ENCODE measurements at regions not wholly inside any gene's neighbourhood (a gene's known extent, or its start where the extent isn't known, plus 50 kb on each side); places are given as distances from the start of the nearest gene placed in this dataset.
A peak's percentile ranks its signal among the peaks of the same experiment; 100 is the strongest.

- Histone ChIP-seq H3K27ac (no peak overlapping the region), H3K9me2 (ENCODE audit: insufficient read depth) (no peaks in the 10 kb centered on the region), H3K27me3 (ENCODE audit: insufficient read depth, low read depth) (no peaks in the 10 kb centered on the region), H2AFZ (no peak overlapping the region), H3K36me3 (ENCODE audit: low read depth) (no peaks in the 10 kb centered on the region), H3K4me2 (no peak overlapping the region), H3K79me2 (ENCODE audit: low read depth) (no peaks in the 10 kb centered on the region), H3K9me3 (ENCODE audit: insufficient read depth, low read depth) (no peaks in the 10 kb centered on the region; the same call in 1 of the 2 replicates), H3K4me1 (replicated peaks; ENCODE audit: insufficient read depth) (no peaks in the 10 kb centered on the region), H3K4me3 (no peak overlapping the region), H4K20me1 (ENCODE audit: insufficient read depth) (no peaks in the 10 kb centered on the region), H3F3A (ENCODE audit: insufficient read depth, low read depth) (no peaks in the 10 kb centered on the region)
- POLR2A ChIA-PET (ENCODE audit: unreplicated experiment): no interaction called here
- CTCF ChIA-PET: no interaction called here
- no peak for TF ChIP-seq CTCF (conservative IDR thresholded peaks at IDR 0.05)
- no peak for TF ChIP-seq EZH2 (IDR thresholded peaks at IDR 0.05; ENCODE audit: low read depth)
- BruUV-seq (replicated peaks): no TSS peak
- DNase-seq: no peak
- intact Hi-C loops (cut with micrococcal nuclease; ENCODE audit: unreplicated experiment): no loop called here
Observed at GRCh38 chr6:105501246-105501645, 98.4 kb upstream of the PREP start.

- DNase-seq: no peak
- no peaks in the 10 kb centered on the region for H3K9me2 ChIP-seq (ENCODE audit: insufficient read depth)
- H4K20me1 ChIP-seq (ENCODE audit: insufficient read depth): no peaks in the 10 kb centered on the region
- intact Hi-C loops (cut with micrococcal nuclease; ENCODE audit: unreplicated experiment): no loop called here
- BruUV-seq (replicated peaks): no TSS peak
- H3K4me3 ChIP-seq: no peak overlapping the region
- TF ChIP-seq CTCF (conservative IDR thresholded peaks at IDR 0.05) (no peak), EZH2 (IDR thresholded peaks at IDR 0.05; ENCODE audit: low read depth) (no peak)
- no peaks in the 10 kb centered on the region for H3K4me1 ChIP-seq (replicated peaks; ENCODE audit: insufficient read depth)
- no peaks in the 10 kb centered on the region; the same call in 1 of the 2 replicates for H3K9me3 ChIP-seq (ENCODE audit: insufficient read depth, low read depth)
- H3F3A ChIP-seq (ENCODE audit: insufficient read depth, low read depth): no peaks in the 10 kb centered on the region
- H2AFZ ChIP-seq: 0 out of 2 replicates have a peak overlapping the region, but pooled peaks have one; percentile 18
- no peak overlapping the region for H3K4me2 ChIP-seq
- no peaks in the 10 kb centered on the region for H3K36me3 ChIP-seq (ENCODE audit: low read depth)
- H3K79me2 ChIP-seq (ENCODE audit: low read depth): no peaks in the 10 kb centered on the region
- ChIA-PET CTCF (interaction anchor here (0.6 kb wide), 1 partner anchor 1528 kb away, joined by 3 read pairs; no protein-coding TSS in a partner anchor), POLR2A (ENCODE audit: unreplicated experiment) (interaction anchor here (0.7 kb wide), 1 partner anchor 839 kb away, joined by 3 read pairs; no protein-coding TSS in a partner anchor)
- H3K27me3 ChIP-seq (ENCODE audit: insufficient read depth, low read depth): no peaks in the 10 kb centered on the region
- no peak overlapping the region for H3K27ac ChIP-seq
Observed at GRCh38 chr6:105500693-105501092, 97.8 kb upstream of the PREP start.

- Histone ChIP-seq H3K27ac (no peak overlapping the region), H3K9me3 (ENCODE audit: insufficient read depth, low read depth) (no peaks in the 10 kb centered on the region; the same call in 1 of the 2 replicates), H4K20me1 (ENCODE audit: insufficient read depth) (no peaks in the 10 kb centered on the region), H3K27me3 (ENCODE audit: insufficient read depth, low read depth) (no peaks in the 10 kb centered on the region), H3F3A (ENCODE audit: insufficient read depth, low read depth) (no peaks in the 10 kb centered on the region), H2AFZ (no peak overlapping the region), H3K36me3 (ENCODE audit: low read depth) (no peaks in the 10 kb centered on the region), H3K79me2 (ENCODE audit: low read depth) (no peaks in the 10 kb centered on the region), H3K4me3 (no peak overlapping the region), H3K9me2 (ENCODE audit: insufficient read depth) (no peaks in the 10 kb centered on the region), H3K4me2 (no peak overlapping the region), H3K4me1 (replicated peaks; ENCODE audit: insufficient read depth) (no peaks in the 10 kb centered on the region)
- ChIA-PET POLR2A (ENCODE audit: unreplicated experiment) (no interaction called here), CTCF (no interaction called here)
- no peak for DNase-seq
- intact Hi-C loops (cut with micrococcal nuclease; ENCODE audit: unreplicated experiment): no loop called here
- BruUV-seq (replicated peaks): no TSS peak
- no peak for TF ChIP-seq EZH2 (IDR thresholded peaks at IDR 0.05; ENCODE audit: low read depth)
- TF ChIP-seq CTCF (conservative IDR thresholded peaks at IDR 0.05): no peak
Observed at GRCh38 chr6:105499931-105500330, 97.0 kb upstream of the PREP start.

Data from PC-9 (cell line).